ENCODE measurements at regions not wholly inside any gene's neighbourhood (a gene's known extent, or its start where the extent isn't known, plus 50 kb on each side); places are given as distances from the start of the nearest gene placed in this dataset.

- TF ChIP-seq, protein P1, sequence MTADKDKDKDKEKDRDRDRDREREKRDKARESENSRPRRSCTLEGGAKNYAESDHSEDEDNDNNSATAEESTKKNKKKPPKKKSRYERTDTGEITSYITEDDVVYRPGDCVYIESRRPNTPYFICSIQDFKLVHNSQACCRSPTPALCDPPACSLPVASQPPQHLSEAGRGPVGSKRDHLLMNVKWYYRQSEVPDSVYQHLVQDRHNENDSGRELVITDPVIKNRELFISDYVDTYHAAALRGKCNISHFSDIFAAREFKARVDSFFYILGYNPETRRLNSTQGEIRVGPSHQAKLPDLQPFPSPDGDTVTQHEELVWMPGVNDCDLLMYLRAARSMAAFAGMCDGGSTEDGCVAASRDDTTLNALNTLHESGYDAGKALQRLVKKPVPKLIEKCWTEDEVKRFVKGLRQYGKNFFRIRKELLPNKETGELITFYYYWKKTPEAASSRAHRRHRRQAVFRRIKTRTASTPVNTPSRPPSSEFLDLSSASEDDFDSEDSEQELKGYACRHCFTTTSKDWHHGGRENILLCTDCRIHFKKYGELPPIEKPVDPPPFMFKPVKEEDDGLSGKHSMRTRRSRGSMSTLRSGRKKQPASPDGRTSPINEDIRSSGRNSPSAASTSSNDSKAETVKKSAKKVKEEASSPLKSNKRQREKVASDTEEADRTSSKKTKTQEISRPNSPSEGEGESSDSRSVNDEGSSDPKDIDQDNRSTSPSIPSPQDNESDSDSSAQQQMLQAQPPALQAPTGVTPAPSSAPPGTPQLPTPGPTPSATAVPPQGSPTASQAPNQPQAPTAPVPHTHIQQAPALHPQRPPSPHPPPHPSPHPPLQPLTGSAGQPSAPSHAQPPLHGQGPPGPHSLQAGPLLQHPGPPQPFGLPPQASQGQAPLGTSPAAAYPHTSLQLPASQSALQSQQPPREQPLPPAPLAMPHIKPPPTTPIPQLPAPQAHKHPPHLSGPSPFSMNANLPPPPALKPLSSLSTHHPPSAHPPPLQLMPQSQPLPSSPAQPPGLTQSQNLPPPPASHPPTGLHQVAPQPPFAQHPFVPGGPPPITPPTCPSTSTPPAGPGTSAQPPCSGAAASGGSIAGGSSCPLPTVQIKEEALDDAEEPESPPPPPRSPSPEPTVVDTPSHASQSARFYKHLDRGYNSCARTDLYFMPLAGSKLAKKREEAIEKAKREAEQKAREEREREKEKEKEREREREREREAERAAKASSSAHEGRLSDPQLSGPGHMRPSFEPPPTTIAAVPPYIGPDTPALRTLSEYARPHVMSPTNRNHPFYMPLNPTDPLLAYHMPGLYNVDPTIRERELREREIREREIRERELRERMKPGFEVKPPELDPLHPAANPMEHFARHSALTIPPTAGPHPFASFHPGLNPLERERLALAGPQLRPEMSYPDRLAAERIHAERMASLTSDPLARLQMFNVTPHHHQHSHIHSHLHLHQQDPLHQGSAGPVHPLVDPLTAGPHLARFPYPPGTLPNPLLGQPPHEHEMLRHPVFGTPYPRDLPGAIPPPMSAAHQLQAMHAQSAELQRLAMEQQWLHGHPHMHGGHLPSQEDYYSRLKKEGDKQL (CRISPR knock-in tag; IDR thresholded peaks at IDR 0.05; ENCODE audit: low read depth): no peak
- peak; percentile 54 for TF ChIP-seq FOSL2 (CRISPR knock-in tag; IDR thresholded peaks at IDR 0.05)
- no peak for TF ChIP-seq ZC3H4 (CRISPR knock-in tag; IDR thresholded peaks at IDR 0.05; ENCODE audit: borderline replicate concordance)
- TF ChIP-seq ZNF253 (CRISPR knock-in tag; IDR thresholded peaks at IDR 0.05; ENCODE audit: borderline replicate concordance): no peak
- no peak for TF ChIP-seq ZNF33A (CRISPR knock-in tag; IDR thresholded peaks at IDR 0.05; ENCODE audit: borderline replicate concordance)
- no peak for TF ChIP-seq ZNF687 (CRISPR knock-in tag; IDR thresholded peaks at IDR 0.05)
- TF ChIP-seq, protein P2, sequence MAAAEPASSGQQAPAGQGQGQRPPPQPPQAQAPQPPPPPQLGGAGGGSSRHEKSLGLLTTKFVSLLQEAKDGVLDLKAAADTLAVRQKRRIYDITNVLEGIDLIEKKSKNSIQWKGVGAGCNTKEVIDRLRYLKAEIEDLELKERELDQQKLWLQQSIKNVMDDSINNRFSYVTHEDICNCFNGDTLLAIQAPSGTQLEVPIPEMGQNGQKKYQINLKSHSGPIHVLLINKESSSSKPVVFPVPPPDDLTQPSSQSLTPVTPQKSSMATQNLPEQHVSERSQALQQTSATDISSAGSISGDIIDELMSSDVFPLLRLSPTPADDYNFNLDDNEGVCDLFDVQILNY (CRISPR knock-in tag; conservative IDR thresholded peaks at IDR 0.05): no peak
- no peak for TF ChIP-seq CENPBD1 (CRISPR knock-in tag; IDR thresholded peaks at IDR 0.05; ENCODE audit: borderline replicate concordance, low read depth)
- TF ChIP-seq RFXANK (CRISPR knock-in tag; IDR thresholded peaks at IDR 0.05): no peak
- no peak for TF ChIP-seq ZNF207 (IDR thresholded peaks at IDR 0.05; ENCODE audit: borderline replicate concordance)
- no peak for TF ChIP-seq NFE2 (CRISPR knock-in tag; IDR thresholded peaks at IDR 0.05)
- TF ChIP-seq TFDP2 (CRISPR knock-in tag; IDR thresholded peaks at IDR 0.05): no peak
- TF ChIP-seq ZNF513 (CRISPR knock-in tag; conservative IDR thresholded peaks at IDR 0.05): no peak
- TF ChIP-seq ZFP62 (CRISPR knock-in tag; IDR thresholded peaks at IDR 0.05): no peak
- TF ChIP-seq ZNF18 (CRISPR knock-in tag; IDR thresholded peaks at IDR 0.05; ENCODE audit: insufficient replicate concordance): no peak
Measured at GRCh38 chr2:65482971-65483370, 50.6 kb upstream of the SPRED2 start (continued).
